ENCODE measurements at regions not wholly inside any gene's neighbourhood (a gene's known extent, or its start where the extent isn't known, plus 50 kb on each side); places are given as distances from the start of the nearest gene placed in this dataset.

DNA sequence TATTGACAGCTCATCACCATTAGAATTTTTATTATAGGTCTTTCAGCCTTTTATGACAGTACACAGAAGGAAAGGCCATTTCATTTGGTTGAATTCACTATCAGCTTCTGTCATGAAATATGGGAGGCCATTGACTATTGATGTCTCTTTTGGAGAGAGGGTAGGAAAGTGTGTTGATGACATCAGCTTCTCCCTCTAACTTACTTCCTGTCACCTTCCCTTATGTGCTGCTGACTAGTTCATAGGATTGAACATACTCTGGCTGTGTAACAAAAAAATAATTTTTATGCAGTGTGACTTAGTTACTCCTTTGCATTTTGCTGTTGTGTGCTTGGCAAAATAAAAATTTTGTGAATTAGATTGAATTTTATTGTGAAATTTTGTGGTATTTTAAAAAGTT lies 769.2 kb downstream of the METTL15 start:
- no peaks in the 10 kb centered on the region for H3K27me3 Mint-ChIP-seq (ENCODE audit: unreplicated experiment)

GRCh38 chr11:28874706-28875105 lies 766.5 kb downstream of the METTL15 start:
- no peaks in the 10 kb centered on the region for H3K9me3 Mint-ChIP-seq (ENCODE audit: low read depth, unreplicated experiment)
- H3K27ac Mint-ChIP-seq (ENCODE audit: unreplicated experiment): no peak overlapping the region
- H3K36me3 Mint-ChIP-seq (ENCODE audit: insufficient read depth, unreplicated experiment): no peaks in the 10 kb centered on the region
- no TSS peak for BruUV-seq (replicated peaks)
- no peak for DNase-seq
- intact Hi-C loops (cut with micrococcal nuclease; ENCODE audit: unreplicated experiment): no loop called here
- H3K4me1 Mint-ChIP-seq (ENCODE audit: low read depth, unreplicated experiment): no peaks in the 10 kb centered on the region
- H3K4me3 Mint-ChIP-seq (ENCODE audit: low read depth, unreplicated experiment): no peak overlapping the region
- CTCF ChIA-PET: no interaction called here
- TF ChIP-seq, protein P1, sequence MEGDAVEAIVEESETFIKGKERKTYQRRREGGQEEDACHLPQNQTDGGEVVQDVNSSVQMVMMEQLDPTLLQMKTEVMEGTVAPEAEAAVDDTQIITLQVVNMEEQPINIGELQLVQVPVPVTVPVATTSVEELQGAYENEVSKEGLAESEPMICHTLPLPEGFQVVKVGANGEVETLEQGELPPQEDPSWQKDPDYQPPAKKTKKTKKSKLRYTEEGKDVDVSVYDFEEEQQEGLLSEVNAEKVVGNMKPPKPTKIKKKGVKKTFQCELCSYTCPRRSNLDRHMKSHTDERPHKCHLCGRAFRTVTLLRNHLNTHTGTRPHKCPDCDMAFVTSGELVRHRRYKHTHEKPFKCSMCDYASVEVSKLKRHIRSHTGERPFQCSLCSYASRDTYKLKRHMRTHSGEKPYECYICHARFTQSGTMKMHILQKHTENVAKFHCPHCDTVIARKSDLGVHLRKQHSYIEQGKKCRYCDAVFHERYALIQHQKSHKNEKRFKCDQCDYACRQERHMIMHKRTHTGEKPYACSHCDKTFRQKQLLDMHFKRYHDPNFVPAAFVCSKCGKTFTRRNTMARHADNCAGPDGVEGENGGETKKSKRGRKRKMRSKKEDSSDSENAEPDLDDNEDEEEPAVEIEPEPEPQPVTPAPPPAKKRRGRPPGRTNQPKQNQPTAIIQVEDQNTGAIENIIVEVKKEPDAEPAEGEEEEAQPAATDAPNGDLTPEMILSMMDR (IDR thresholded peaks at IDR 0.05; ENCODE audit: unreplicated experiment): no peak
- no peaks in the 10 kb centered on the region for H3K27me3 Mint-ChIP-seq (ENCODE audit: unreplicated experiment)

More for the DNA sequence above, 769.2 kb downstream of the METTL15 start:
- no peak overlapping the region for H3K27ac Mint-ChIP-seq (ENCODE audit: unreplicated experiment)
- no peak overlapping the region for H3K4me3 Mint-ChIP-seq (ENCODE audit: low read depth, unreplicated experiment)
- H3K4me1 Mint-ChIP-seq (ENCODE audit: low read depth, unreplicated experiment): peaks cover 5% of the 10 kb centered on the region
- H3K36me3 Mint-ChIP-seq (ENCODE audit: insufficient read depth, unreplicated experiment): no peaks in the 10 kb centered on the region
- TF ChIP-seq, protein P1 (IDR thresholded peaks at IDR 0.05; ENCODE audit: unreplicated experiment): no peak
- peaks cover 3% of the 10 kb centered on the region for H3K9me3 Mint-ChIP-seq (ENCODE audit: low read depth, unreplicated experiment)
- no TSS peak for BruUV-seq (replicated peaks)
- CTCF ChIA-PET: interaction anchor here (0.6 kb wide), 1 partner anchor 257 kb away, joined by 4 read pairs; no protein-coding TSS in a partner anchor
- intact Hi-C loops (cut with micrococcal nuclease; ENCODE audit: unreplicated experiment): no loop called here
- no peak for DNase-seq

- Mint-ChIP-seq H3K27ac (ENCODE audit: unreplicated experiment) (no peak overlapping the region), H3K27me3 (ENCODE audit: unreplicated experiment) (no peaks in the 10 kb centered on the region), H3K36me3 (ENCODE audit: insufficient read depth, unreplicated experiment) (no peaks in the 10 kb centered on the region), H3K4me1 (ENCODE audit: low read depth, unreplicated experiment) (no peaks in the 10 kb centered on the region), H3K4me3 (ENCODE audit: low read depth, unreplicated experiment) (no peak overlapping the region), H3K9me3 (ENCODE audit: low read depth, unreplicated experiment) (no peaks in the 10 kb centered on the region)
- DNase-seq: no peak
- CTCF ChIA-PET: no interaction called here
- intact Hi-C loops (cut with micrococcal nuclease; ENCODE audit: unreplicated experiment): no loop called here
- TF ChIP-seq, protein P1 (IDR thresholded peaks at IDR 0.05; ENCODE audit: unreplicated experiment): no peak
- no TSS peak for BruUV-seq (replicated peaks)
Observed at GRCh38 chr11:28871090-28871489, 762.9 kb downstream of the METTL15 start.

DNA sequence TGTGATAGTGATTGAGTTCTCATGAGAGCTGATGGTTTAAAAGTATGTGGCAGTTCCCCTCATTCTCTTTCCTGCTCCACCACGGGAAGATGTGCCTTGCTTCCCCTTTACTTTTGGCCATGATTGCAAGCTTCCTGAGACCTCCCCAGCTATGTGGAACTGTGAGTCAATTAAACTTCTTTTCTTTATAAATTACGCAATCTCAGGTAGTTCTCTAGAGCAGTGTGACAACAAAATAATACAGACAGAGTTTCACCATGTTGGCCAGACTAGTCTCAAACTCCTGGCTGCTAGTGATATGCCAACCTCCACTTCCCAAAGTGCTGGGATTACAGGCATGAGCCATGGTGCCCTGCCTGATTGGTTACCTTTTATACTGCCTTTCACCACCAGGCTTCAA lies 755.2 kb downstream of the METTL15 start:
- Mint-ChIP-seq H3K4me1 (ENCODE audit: low read depth, unreplicated experiment) (peaks cover 29% of the 10 kb centered on the region), H3K36me3 (ENCODE audit: insufficient read depth, unreplicated experiment) (peaks cover 5% of the 10 kb centered on the region), H3K9me3 (ENCODE audit: low read depth, unreplicated experiment) (peaks cover under 1% of the 10 kb centered on the region), H3K27me3 (ENCODE audit: unreplicated experiment) (no peaks in the 10 kb centered on the region), H3K27ac (ENCODE audit: unreplicated experiment) (no peak overlapping the region), H3K4me3 (ENCODE audit: low read depth, unreplicated experiment) (no peak overlapping the region)
- no TSS peak for BruUV-seq (replicated peaks)
- CTCF ChIA-PET: no interaction called here
- TF ChIP-seq, protein P1 (IDR thresholded peaks at IDR 0.05; ENCODE audit: unreplicated experiment): no peak
- no peak for DNase-seq
- intact Hi-C loops (cut with micrococcal nuclease; ENCODE audit: unreplicated experiment): no loop called here

Data from Calu3 (cell line).